Natural killer cell (primary cell): ENCODE measurements at regions not wholly inside any gene's neighbourhood (a gene's known extent, or its start where the extent isn't known, plus 50 kb on each side); places are given as distances from the start of the nearest gene placed in this dataset.

Experiments
- ATAC-seq, 3 donors: fragments of 150-1000 bp in 2 of 3; fragments of 200-7000 bp in 1 of 3; cut with Tn5 transposase; 1 replicate in 1 of 3; 2 replicates in 2 of 3; pipeline ENCODE4 v1.10.0; 2021; ENCODE audit warnings: mild to moderate bottlenecking in 2 of 3, moderate library complexity in 2 of 3
- DNase-seq, 2 donors: peaks; one replicate each; pipeline versions ENCODE4 v3.0.0 to v3.0.0-alpha.2; 2013 to 2021; ENCODE audit warnings: mixed read lengths in 1 of 2
- H3K27ac ChIP-seq: one replicate; pipeline ENCODE4 v1.5.1; 2013; ENCODE audit warnings: mild to moderate bottlenecking, low read length
- H3K27me3 ChIP-seq: one replicate; pipeline ENCODE4 v1.6.1; 2013; ENCODE audit warnings: low read length; ENCODE audit not compliant: control insufficient read depth, insufficient read depth
- H3K36me3 ChIP-seq: one replicate; pipeline ENCODE4 v1.6.1; 2013; ENCODE audit warnings: low read length; ENCODE audit not compliant: control insufficient read depth, insufficient read depth
- H3K4me1 ChIP-seq: one replicate; pipeline ENCODE4 v1.6.1; 2013; ENCODE audit warnings: low read length; ENCODE audit not compliant: control insufficient read depth, insufficient read depth
- H3K4me3 ChIP-seq: one replicate; pipeline ENCODE4 v1.5.1; 2013; ENCODE audit warnings: low read length
- H3K9me3 ChIP-seq: one replicate; pipeline ENCODE4 v1.6.1; 2013; ENCODE audit warnings: low read length; ENCODE audit not compliant: control insufficient read depth, insufficient read depth
- H3K27ac Mint-ChIP-seq, 2 donors: one replicate each; pipeline ENCODE4 v1.8.0; 2022; ENCODE audit warnings: mild to moderate bottlenecking in 2 of 2, mixed read lengths in 2 of 2, moderate library complexity in 1 of 2
- H3K27me3 Mint-ChIP-seq, 2 donors: one replicate each; pipeline ENCODE4 v1.8.0; 2022; ENCODE audit warnings: low read depth in 2 of 2, mixed read lengths in 2 of 2
- H3K36me3 Mint-ChIP-seq: one replicate; pipeline ENCODE4 v1.8.0; 2022; ENCODE audit warnings: mixed read lengths
- H3K4me1 Mint-ChIP-seq, 2 donors: one replicate each; pipeline ENCODE4 v1.8.0; 2022; ENCODE audit warnings: mixed read lengths in 2 of 2
- H3K4me3 Mint-ChIP-seq: one replicate; pipeline ENCODE4 v1.8.0; 2022; ENCODE audit warnings: mild to moderate bottlenecking, moderate library complexity, mixed read lengths
- H3K9me3 Mint-ChIP-seq, 2 donors: one replicate each; pipeline ENCODE4 v1.8.0; 2022; ENCODE audit warnings: mixed read lengths in 2 of 2
- CTCF ChIP-seq: fragments of 200-600 bp; IDR thresholded peaks from one replicate; pipeline ENCODE4 v1.8.0; 2022; ENCODE audit warnings: antibody characterized with exemption
- WGBS: methylation state at CpG from one replicate; pipeline ENCODE4 v1.1.7; 2013; ENCODE audit warnings: missing lambda C conversion rate; ENCODE audit not compliant: insufficient coverage; 5-methylcytosine and 5-hydroxymethylcytosine counted together
- intact Hi-C: fragments of 100-400 bp; cut with micrococcal nuclease; formaldehyde crosslinking; loops from one replicate; pipeline ENCODE4 v1.14.2; 2022

- DNase-seq, result no peak
- no peaks in the 10 kb centered on the region for H3K4me1 Mint-ChIP-seq
- Histone ChIP-seq H3K4me3 (no peak overlapping the region), H3K36me3 (no peaks in the 10 kb centered on the region), H3K27ac (no peak overlapping the region), H3K27me3 (no peaks in the 10 kb centered on the region), H3K9me3 (no peaks in the 10 kb centered on the region), H3K4me1 (no peaks in the 10 kb centered on the region)
- 89% methylated on average over 1 of the region's 2 CpGs for WGBS
- intact Hi-C loops, result no loop called here
- no peak for ATAC-seq
- H3K27ac Mint-ChIP-seq, result no peak overlapping the region
- TF ChIP-seq CTCF, result no peak
- H3K9me3 Mint-ChIP-seq, result no peaks in the 10 kb centered on the region
- no peaks in the 10 kb centered on the region for H3K36me3 Mint-ChIP-seq
- no peak overlapping the region for H3K4me3 Mint-ChIP-seq
- H3K27me3 Mint-ChIP-seq, result peaks cover 0 to 6% of the 10 kb centered on the region in 2 donors
Measured at GRCh38 chr14:51317373-51317772, 77.3 kb downstream of the TMX1 start.

GRCh38 chr14:51318813-51319597, 79.0 kb downstream of the TMX1 start:
- WGBS, result 79% methylated on average over 6 of the region's 6 CpGs
- DNase-seq (no peak), ATAC-seq (no peak)
- Histone ChIP-seq H3K27ac (no peak overlapping the region), H3K4me3 (no peak overlapping the region), H3K36me3 (no peaks in the 10 kb centered on the region), H3K4me1 (no peaks in the 10 kb centered on the region), H3K9me3 (no peaks in the 10 kb centered on the region), H3K27me3 (no peaks in the 10 kb centered on the region)
- intact Hi-C loops, result no loop called here
- Mint-ChIP-seq H3K27me3 (peaks cover 4 to 6% of the 10 kb centered on the region in 2 donors), H3K36me3 (no peaks in the 10 kb centered on the region), H3K4me3 (no peak overlapping the region), H3K4me1 (no peaks in the 10 kb centered on the region), H3K27ac (no peak overlapping the region), H3K9me3 (no peaks in the 10 kb centered on the region)
- TF ChIP-seq CTCF, result no peak

- no peak overlapping the region for H3K27ac ChIP-seq
- Mint-ChIP-seq H3K4me1 (no peaks in the 10 kb centered on the region), H3K27ac (no peak overlapping the region), H3K4me3 (no peak overlapping the region), H3K9me3 (no peaks in the 10 kb centered on the region), H3K27me3 (peaks cover 14 to 18% of the 10 kb centered on the region in 2 donors), H3K36me3 (no peaks in the 10 kb centered on the region)
- no peak for TF ChIP-seq CTCF
- ATAC-seq (no peak), DNase-seq (no peak)
- peaks cover 2% of the 10 kb centered on the region for H3K27me3 ChIP-seq
- WGBS, result 63% methylated on average over 3 of the region's 3 CpGs
- H3K9me3 ChIP-seq, result no peaks in the 10 kb centered on the region
- H3K4me1 ChIP-seq, result no peaks in the 10 kb centered on the region
- H3K4me3 ChIP-seq, result no peak overlapping the region
- H3K36me3 ChIP-seq, result no peaks in the 10 kb centered on the region
- intact Hi-C loops, result no loop called here
Measured at GRCh38 chr14:51321036-51321435, 81.0 kb downstream of the TMX1 start.

GRCh38 chr14:51323492-51323891, 83.4 kb downstream of the TMX1 start:
- Histone ChIP-seq H3K27me3 (peaks cover 2% of the 10 kb centered on the region), H3K9me3 (no peaks in the 10 kb centered on the region), H3K4me1 (no peaks in the 10 kb centered on the region), H3K36me3 (no peaks in the 10 kb centered on the region), H3K27ac (no peak overlapping the region), H3K4me3 (no peak overlapping the region)
- TF ChIP-seq CTCF, result no peak
- H3K4me3 Mint-ChIP-seq, result no peak overlapping the region
- peaks cover 28 to 39% of the 10 kb centered on the region in 2 donors for H3K27me3 Mint-ChIP-seq
- no peaks in the 10 kb centered on the region for H3K36me3 Mint-ChIP-seq
- no peaks in the 10 kb centered on the region for H3K9me3 Mint-ChIP-seq
- no peaks in the 10 kb centered on the region for H3K4me1 Mint-ChIP-seq
- ATAC-seq (no peak), DNase-seq (no peak)
- intact Hi-C loops, result no loop called here
- WGBS, result 70% methylated on average over 2 of the region's 3 CpGs
- H3K27ac Mint-ChIP-seq, result no peak overlapping the region
